AG08395 (cell line): ENCODE measurements at regions not wholly inside any gene's neighbourhood (a gene's known extent, or its start where the extent isn't known, plus 50 kb on each side); places are given as distances from the start of the nearest gene placed in this dataset.
"Not testable (repeated sequence)": the region's sequence is repeated elsewhere in the genome, so short reads cannot be mapped to it uniquely, and the experiment has no call there.

ENCODE experiments used
- DNase-seq: peaks from one replicate; pipeline ENCODE4 v3.0.0; 2012; ENCODE audit warnings: mixed read lengths, low spot score

GRCh38 chr2:195572895-195573683 is 83.9 kb upstream of the SLC39A10 start:
- DNase-seq, result no peak

- DNase-seq, result no peak
These were observed 86.7 kb upstream of the SLC39A10 start for GRCh38 chr2:195570329-195570728.

GRCh38 chr2:195569255-195569654 is 87.8 kb upstream of the SLC39A10 start:
- no peak for DNase-seq

- not testable (repeated sequence) for DNase-seq
These were observed 92.3 kb upstream of the SLC39A10 start for GRCh38 chr2:195564625-195565135.

- DNase-seq, result peak; percentile 59
These were observed 93.0 kb upstream of the SLC39A10 start for GRCh38 chr2:195563857-195564512.

GRCh38 chr2:195562570-195563566 is 94.2 kb upstream of the SLC39A10 start:
- DNase-seq, result no peak

- peak; percentile 75 for DNase-seq
These were observed 95.7 kb upstream of the SLC39A10 start for GRCh38 chr2:195561116-195561921.

GRCh38 chr2:195560209-195560895 is 96.7 kb upstream of the SLC39A10 start:
- DNase-seq, result no peak

GRCh38 chr2:195559431-195559914 is 97.6 kb upstream of the SLC39A10 start:
- DNase-seq, result peak; percentile 55

- no peak for DNase-seq
These were observed 101.1 kb upstream of the SLC39A10 start for GRCh38 chr2:195555971-195556370.

GRCh38 chr2:195552581-195552980 is 104.4 kb upstream of the SLC39A10 start:
- no peak for DNase-seq

GRCh38 chr2:195548198-195548940 is 108.7 kb upstream of the SLC39A10 start:
- DNase-seq, result no peak

GRCh38 chr2:195547268-195547840 is 109.7 kb upstream of the SLC39A10 start:
- DNase-seq, result not testable (repeated sequence)

- no peak for DNase-seq
These were observed 111.2 kb upstream of the SLC39A10 start for GRCh38 chr2:195545811-195546210.

- no peak for DNase-seq
These were observed 112.8 kb upstream of the SLC39A10 start for GRCh38 chr2:195543902-195544894.

- no peak for DNase-seq
These were observed 114.0 kb upstream of the SLC39A10 start for GRCh38 chr2:195543063-195543462.

- no peak for DNase-seq
These were observed 115.0 kb upstream of the SLC39A10 start for GRCh38 chr2:195542067-195542466.

GRCh38 chr2:195538937-195539336 is 118.1 kb upstream of the SLC39A10 start:
- no peak for DNase-seq
